B cell (primary cell): ENCODE measurements at regions not wholly inside any gene's neighbourhood (a gene's known extent, or its start where the extent isn't known, plus 50 kb on each side); places are given as distances from the start of the nearest gene placed in this dataset.

Experiments
- ATAC-seq: fragments of 200-7000 bp; cut with Tn5 transposase; one replicate; pipeline ENCODE4 v1.10.0; 2021; ENCODE audit warnings: low read depth, mild to moderate bottlenecking, moderate number of reproducible peaks, moderate library complexity
- CTCF ChIA-PET: fragments of 350-600 bp; sonication (Branson Sonifier 250); formaldehyde crosslinking; loops from one replicate; lab custom pipeline; 2021; ENCODE audit warnings: antibody characterized with exemption, inconsistent platforms; lab: Charles Lee
- POLR2A ChIA-PET: fragments of 350-600 bp; sonication (Branson Sonifier 250); formaldehyde crosslinking; loops from one replicate; lab custom pipeline; 2021; ENCODE audit warnings: antibody characterized with exemption; lab: Charles Lee
- DNase-seq: peaks from one replicate; pipeline ENCODE4 v3.0.0; 2013
- H2AFZ ChIP-seq: 2 replicates; pipeline ENCODE4 v1.6.1; 2012; ENCODE audit warnings: mild to moderate bottlenecking, low read depth, low read length; ENCODE audit not compliant: insufficient read depth, poor library complexity, severe bottlenecking
- H3K27ac ChIP-seq, 2 donors: 1 replicate in 1 of 2; 2 replicates in 1 of 2; pipeline ENCODE4 v1.5.1; 2012 to 2013; ENCODE audit warnings: low read length in 2 of 2, mild to moderate bottlenecking in 2 of 2, moderate library complexity in 1 of 2
- H3K27me3 ChIP-seq, 4 experiments: fragments of 200-600 bp in 1 of 4; sonication (generic) in 1 of 4; replicated peaks in 1 of 4; 1 replicate in 2 of 4; 2 replicates in 2 of 4; pipeline versions ENCODE4 v1.6.1 to v1.7.0; 2013 to 2016; ENCODE audit warnings: low read length in 3 of 4, mild to moderate bottlenecking in 2 of 4, mixed read lengths in 1 of 4, moderate library complexity in 1 of 4; ENCODE audit not compliant: insufficient read depth in 4 of 4, control insufficient read depth in 3 of 4; ENCODE audit errors: control extremely low read depth in 1 of 4
- H3K36me3 ChIP-seq, 2 experiments: replicated peaks in 1 of 2; 1 replicate in 1 of 2; 2 replicates in 1 of 2; pipeline versions ENCODE4 v1.6.1 to v1.7.1; 2013; ENCODE audit warnings: low read length in 1 of 2; ENCODE audit not compliant: insufficient read depth in 2 of 2, control insufficient read depth in 1 of 2; ENCODE audit errors: control extremely low read depth in 1 of 2, extremely low read depth in 1 of 2
- H3K4me1 ChIP-seq, 2 donors: fragments of 200-600 bp in 1 of 2; sonication (generic) in 1 of 2; 1 replicate in 1 of 2; 2 replicates in 1 of 2; pipeline versions ENCODE4 v1.5.1 to v1.6.1; 2013 to 2017; ENCODE audit warnings: low read length in 2 of 2; ENCODE audit not compliant: control insufficient read depth in 2 of 2, insufficient read depth in 2 of 2
- H3K4me2 ChIP-seq: replicated peaks from 2 replicates; pipeline ENCODE3; 2012; ENCODE audit warnings: mild to moderate bottlenecking, low read depth, low read length; ENCODE audit not compliant: poor library complexity, severe bottlenecking
- H3K4me3 ChIP-seq, 5 experiments: fragments of 200-600 bp in 1 of 5; sonication (generic) in 1 of 5; 1 replicate in 3 of 5; 2 replicates in 2 of 5; pipeline versions ENCODE4 v1.5.1 to v1.7.0; 2011 to 2016; ENCODE audit warnings: low read length in 4 of 5, mild to moderate bottlenecking in 4 of 5, low read depth in 2 of 5, control low read depth in 1 of 5, moderate library complexity in 1 of 5; ENCODE audit not compliant: insufficient read depth in 1 of 5; ENCODE audit errors: control extremely low read depth in 1 of 5, extremely low read depth in 1 of 5
- H3K79me2 ChIP-seq: fragments of 200-600 bp; sonication (generic); one replicate; pipeline ENCODE4 v1.6.0; 2016; ENCODE audit warnings: low read length; ENCODE audit not compliant: control insufficient read depth, insufficient read depth
- H3K9ac ChIP-seq: fragments of 200-600 bp; sonication (generic); 2 replicates; pipeline ENCODE4 v1.6.1; 2017; ENCODE audit warnings: mild to moderate bottlenecking, low read length, moderate library complexity
- H3K9me3 ChIP-seq, 3 donors: one replicate each; pipeline versions ENCODE4 v1.6.1 to v1.7.1; 2013; ENCODE audit warnings: low read length in 2 of 3; ENCODE audit not compliant: control insufficient read depth in 2 of 3, insufficient read depth in 1 of 3; ENCODE audit errors: control extremely low read depth in 1 of 3
- H4K20me1 ChIP-seq: 2 replicates; pipeline ENCODE4 v1.6.0; 2012; ENCODE audit warnings: mild to moderate bottlenecking, low read length; ENCODE audit not compliant: insufficient read depth, control insufficient read depth, poor library complexity, severe bottlenecking
- H3K27ac Mint-ChIP-seq: one replicate; pipeline ENCODE4 v1.8.0; 2021; ENCODE audit warnings: mixed read lengths
- H3K27me3 Mint-ChIP-seq: one replicate; pipeline ENCODE4 v1.8.0; 2021; ENCODE audit warnings: mixed read lengths
- H3K4me1 Mint-ChIP-seq: one replicate; pipeline ENCODE4 v1.8.0; 2021; ENCODE audit warnings: mixed read lengths
- H3K4me3 Mint-ChIP-seq: one replicate; pipeline ENCODE4 v1.8.0; 2021; ENCODE audit warnings: mixed read lengths
- H3K9me3 Mint-ChIP-seq: one replicate; pipeline ENCODE4 v1.8.0; 2022; ENCODE audit warnings: mixed read lengths; ENCODE audit not compliant: insufficient read depth
- CTCF ChIP-seq: fragments of 200-600 bp; IDR thresholded peaks from one replicate; pipeline ENCODE4 v1.8.0; 2022; ENCODE audit warnings: antibody characterized with exemption, mild to moderate bottlenecking
- EZH2 ChIP-seq: IDR thresholded peaks from 2 replicates; pipeline ENCODE4 v1.6.1; 2012; ENCODE audit warnings: borderline replicate concordance, low read depth, mild to moderate bottlenecking, moderate library complexity, low read length; ENCODE audit not compliant: insufficient read depth, poor library complexity, severe bottlenecking
- WGBS: methylation state at CpG from one replicate; pipeline ENCODE4 v1.1.5; 2013; ENCODE audit warnings: missing lambda C conversion rate; ENCODE audit not compliant: insufficient coverage; 5-methylcytosine and 5-hydroxymethylcytosine counted together
- intact Hi-C: fragments of 100-400 bp; cut with micrococcal nuclease; formaldehyde crosslinking; loops from one replicate; pipeline ENCODE4 v1.10.0; 2022

- Histone ChIP-seq H3K36me3 (no peaks in the 10 kb centered on the region), H3K4me2 (no peak overlapping the region), H2AFZ (no peak overlapping the region), H3K9ac (no peak overlapping the region), H4K20me1 (no peaks in the 10 kb centered on the region), H3K4me3 (no peak overlapping the region), H3K27me3 (peaks cover 0 to 2% (median 0%) of the 10 kb centered on the region in 4 experiments), H3K4me1 (no peaks in the 10 kb centered on the region), H3K79me2 (no peaks in the 10 kb centered on the region), H3K9me3 (no peaks in the 10 kb centered on the region), H3K27ac (no peak overlapping the region)
- intact Hi-C loops: no loop called here
- DNase-seq (no peak), ATAC-seq (no peak)
- no peak overlapping the region for H3K27ac Mint-ChIP-seq
- TF ChIP-seq CTCF (no peak), EZH2 (no peak)
- no peak overlapping the region for H3K4me3 Mint-ChIP-seq
- no peaks in the 10 kb centered on the region for H3K4me1 Mint-ChIP-seq
- ChIA-PET POLR2A (no interaction called here), CTCF (no interaction called here)
- H3K27me3 Mint-ChIP-seq: peaks cover 25% of the 10 kb centered on the region
- no peaks in the 10 kb centered on the region for H3K9me3 Mint-ChIP-seq
- WGBS: 80% methylated on average over 6 of the region's 8 CpGs
These were observed 250.9 kb upstream of the GMDS start for GRCh38 chr6:2496291-2496690.

GRCh38 chr6:2492686-2493523 lies 247.5 kb upstream of the GMDS start:
- TF ChIP-seq CTCF (no peak), EZH2 (no peak)
- Histone ChIP-seq H3K27ac (no peak overlapping the region), H3K4me2 (no peak overlapping the region), H4K20me1 (no peaks in the 10 kb centered on the region), H3K27me3 (peaks cover 0 to 2% (median 0%) of the 10 kb centered on the region in 4 experiments), H2AFZ (no peak overlapping the region), H3K9me3 (no peaks in the 10 kb centered on the region), H3K79me2 (no peaks in the 10 kb centered on the region), H3K36me3 (no peaks in the 10 kb centered on the region), H3K4me1 (no peaks in the 10 kb centered on the region), H3K4me3 (no peak overlapping the region), H3K9ac (no peak overlapping the region)
- ATAC-seq: no peak
- DNase-seq: no peak
- H3K27ac Mint-ChIP-seq: no peak overlapping the region
- ChIA-PET POLR2A (no interaction called here), CTCF (no interaction called here)
- no peak overlapping the region for H3K4me3 Mint-ChIP-seq
- intact Hi-C loops: no loop called here
- no peaks in the 10 kb centered on the region for H3K9me3 Mint-ChIP-seq
- 84% methylated on average over 8 of the region's 12 CpGs for WGBS
- H3K4me1 Mint-ChIP-seq: no peaks in the 10 kb centered on the region
- peaks cover 27% of the 10 kb centered on the region for H3K27me3 Mint-ChIP-seq
